HG02588 (cell line): ENCODE measurements at regions not wholly inside any gene's neighbourhood (a gene's known extent, or its start where the extent isn't known, plus 50 kb on each side); places are given as distances from the start of the nearest gene placed in this dataset.
"Not testable (repeated sequence)": the region's sequence is repeated elsewhere in the genome, so short reads cannot be mapped to it uniquely, and the experiment has no call there.

ENCODE experiments used
- ATAC-seq: cut with Tn5 transposase; IDR thresholded peaks from one replicate; pipeline ENCODE4 v1.9.1; 2021; ENCODE audit warnings: mild to moderate bottlenecking, moderate library complexity; ENCODE audit not compliant: unreplicated experiment

DNA sequence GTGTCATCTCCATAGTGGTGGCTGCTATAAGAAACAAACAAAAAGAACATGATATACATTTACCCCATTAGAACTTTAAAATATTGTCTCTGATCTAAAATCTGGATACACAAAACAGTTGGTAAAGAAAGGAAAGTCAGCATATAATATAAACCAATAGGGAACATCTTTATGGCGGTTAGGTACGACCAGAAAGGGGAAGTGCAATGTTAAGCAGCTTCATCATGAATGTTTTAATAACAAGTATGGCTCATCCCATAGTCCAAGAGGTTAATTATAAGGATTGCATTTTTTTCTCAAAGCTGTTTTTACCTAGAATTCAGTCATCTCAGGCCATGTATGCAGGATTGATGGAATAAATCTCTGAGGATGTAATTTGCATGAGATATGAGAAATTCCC, 1869.7 kb downstream of the PCDH7 start:
- no peak for ATAC-seq

DNA sequence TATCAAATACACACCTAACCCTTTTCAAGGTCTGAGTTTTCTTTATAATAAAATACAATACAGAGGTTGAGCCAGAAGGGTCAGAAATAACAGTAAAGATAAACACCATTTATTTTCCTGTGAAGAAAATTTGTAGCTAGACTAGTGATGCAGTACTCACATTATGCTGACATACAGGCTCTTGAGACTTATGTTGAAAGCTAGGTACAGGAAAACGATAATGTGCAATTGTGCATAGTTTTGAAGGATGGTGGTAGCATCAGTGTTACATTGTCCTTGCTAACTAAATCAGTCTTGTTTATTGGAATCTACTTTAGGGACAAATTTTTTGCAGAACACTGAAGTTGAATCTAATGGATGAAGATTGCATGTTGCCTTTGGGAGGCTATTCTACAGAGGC, 1877.2 kb downstream of the PCDH7 start:
- ATAC-seq = no peak

DNA sequence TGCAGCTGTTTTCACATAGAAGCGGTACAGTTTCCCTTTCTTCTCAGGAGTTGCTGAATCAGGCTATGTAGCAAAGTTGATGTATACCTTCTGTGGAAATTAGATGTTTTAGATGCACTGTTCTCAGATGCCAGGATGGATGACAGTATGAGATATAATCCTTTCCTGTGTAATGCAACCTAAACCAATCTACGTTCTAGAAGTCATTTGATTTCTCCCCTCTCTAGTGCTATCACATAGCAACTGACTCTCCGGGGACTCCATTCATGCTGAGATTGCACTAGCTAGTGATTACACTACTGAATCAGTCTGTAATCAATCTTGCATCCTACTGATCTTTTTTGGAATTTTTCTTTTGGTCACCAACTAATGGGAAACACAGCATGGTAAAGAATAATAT, 1881.7 kb downstream of the PCDH7 start:
- ATAC-seq = no peak

DNA sequence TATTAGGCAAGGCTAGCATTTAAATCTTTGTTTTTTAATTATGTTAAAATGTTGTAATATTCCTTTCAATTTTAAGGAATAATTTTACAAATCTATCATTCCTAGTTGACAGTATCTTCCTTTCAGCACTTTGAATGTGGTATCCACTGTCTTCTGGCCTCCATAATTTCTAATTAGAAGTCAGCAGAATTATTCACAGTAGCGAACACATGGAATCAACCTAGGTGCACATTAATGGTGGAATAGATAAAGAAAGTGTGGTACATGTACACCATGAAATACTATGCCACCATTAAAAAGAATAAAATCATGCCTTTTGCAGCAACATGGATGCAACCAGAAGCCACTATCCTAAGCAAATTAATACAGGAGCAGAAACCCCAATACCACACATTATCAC, 1887.8 kb downstream of the PCDH7 start:
- ATAC-seq = no peak

DNA sequence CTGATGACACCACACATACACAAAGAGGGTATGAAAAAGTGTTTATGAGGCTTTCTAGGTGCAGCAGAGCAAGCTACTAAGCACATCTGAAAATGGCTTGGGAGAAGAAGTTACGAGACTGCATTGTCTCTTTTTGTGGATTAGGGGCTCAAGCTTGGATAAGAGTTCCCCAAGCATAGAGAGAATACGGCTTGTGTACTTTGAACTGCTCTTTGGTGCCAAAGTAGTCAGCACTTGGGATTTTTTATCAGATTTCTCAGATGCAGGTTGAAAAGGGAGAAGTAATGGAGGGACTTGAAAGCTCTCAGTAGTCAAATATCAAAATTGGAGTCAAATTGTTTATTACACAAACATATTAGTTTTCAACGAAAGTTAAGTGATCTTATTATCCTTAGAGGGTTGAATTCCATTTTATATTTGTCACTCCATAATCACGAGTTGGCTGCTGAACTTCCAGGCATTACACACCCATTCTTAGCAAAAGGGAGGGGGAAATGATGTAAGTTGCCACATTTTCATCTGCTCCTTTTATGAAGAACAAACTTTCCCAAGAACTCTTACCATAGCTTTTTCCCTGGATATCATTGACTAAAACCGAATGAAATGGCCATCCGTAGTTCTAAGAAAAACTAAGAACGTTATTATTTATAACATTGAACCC, 1904.9 kb downstream of the PCDH7 start:
- ATAC-seq = no peak

DNA sequence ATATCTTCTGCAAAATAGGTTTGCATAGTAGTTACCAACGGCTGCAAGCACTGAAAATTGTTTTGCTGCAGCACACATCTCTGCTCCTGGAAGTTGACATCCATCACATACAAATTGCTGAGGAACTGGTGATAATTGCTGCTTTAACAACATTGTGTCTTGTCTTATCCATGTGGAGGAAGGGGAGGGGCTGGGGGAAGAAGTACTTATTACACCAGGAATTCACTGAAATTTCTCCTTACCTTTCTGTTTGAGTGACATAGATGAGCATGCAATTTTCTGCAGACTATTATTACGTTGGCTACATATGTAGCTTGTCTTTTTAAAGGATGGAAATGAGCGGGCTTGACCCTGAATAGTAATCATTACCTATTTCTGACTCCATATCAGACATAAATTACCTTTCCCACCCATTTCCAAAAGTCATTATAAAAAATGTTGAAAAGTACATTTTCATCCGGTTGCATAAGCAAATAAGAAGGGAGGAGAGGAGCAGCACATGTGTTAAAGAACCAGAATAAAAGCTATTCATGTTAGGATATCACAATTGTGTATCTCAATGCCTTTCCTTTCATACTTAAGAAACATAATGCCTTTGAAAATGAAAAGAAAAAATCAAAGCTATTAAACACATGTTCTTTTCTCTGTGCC, 1905.6 kb downstream of the PCDH7 start:
- ATAC-seq = no peak

DNA sequence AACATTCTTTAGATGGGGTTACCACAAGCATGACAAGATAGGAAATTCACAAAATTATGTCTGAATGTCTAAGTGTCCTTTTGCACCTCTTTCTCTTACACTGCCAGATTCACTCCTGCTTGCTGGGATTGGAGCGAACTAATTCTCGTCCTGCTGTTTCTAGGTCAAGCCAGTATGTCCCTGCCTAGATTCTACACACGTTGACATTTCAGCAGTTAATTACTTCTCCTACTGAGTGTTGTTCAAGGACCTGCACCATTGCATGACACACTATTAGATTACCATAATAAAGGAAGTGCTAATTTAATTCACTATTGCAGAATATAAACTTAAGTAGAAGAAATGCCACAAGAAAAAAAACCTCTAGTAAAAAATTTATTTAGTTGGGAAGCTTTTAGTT, 1911.7 kb downstream of the PCDH7 start:
- no peak for ATAC-seq

DNA sequence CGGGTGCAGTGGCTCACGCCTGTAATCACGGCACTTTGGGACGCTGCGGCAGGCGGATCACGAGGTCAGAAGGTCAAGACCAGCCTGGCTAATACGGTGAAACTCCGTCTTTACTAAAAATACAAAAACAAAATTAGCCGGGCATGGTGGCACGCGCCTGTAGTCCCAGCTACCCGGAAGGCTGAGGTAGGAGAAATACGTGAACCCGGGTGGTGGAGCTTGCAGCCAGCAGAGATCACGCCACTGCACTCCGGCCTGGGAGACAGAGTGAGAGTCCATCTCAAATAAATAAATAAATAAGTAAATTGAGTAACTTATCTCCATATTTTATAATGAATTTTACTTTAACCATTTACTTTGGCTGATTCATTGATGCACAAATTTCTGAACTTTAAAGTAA, 1913.3 kb downstream of the PCDH7 start:
- ATAC-seq = no peak

DNA sequence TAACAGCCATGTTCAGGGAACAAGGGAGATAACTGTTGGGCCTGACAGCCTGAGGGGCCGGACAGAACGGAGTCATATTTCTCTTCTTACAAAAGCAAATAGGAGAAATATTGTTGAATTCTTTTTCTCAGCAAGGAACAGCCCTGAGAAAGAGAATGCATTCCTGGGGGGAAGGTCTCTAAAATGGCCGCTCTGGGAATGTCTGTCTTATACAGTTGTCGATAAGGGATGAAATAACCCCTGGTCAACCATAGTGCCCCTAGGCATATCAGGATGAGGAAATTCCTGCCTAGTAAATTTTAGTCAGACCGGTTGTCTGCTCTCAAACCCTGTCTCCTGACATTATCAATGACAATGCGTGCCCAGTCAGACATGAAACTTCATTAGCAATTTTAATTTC, 1925.5 kb downstream of the PCDH7 start:
- ATAC-seq = no peak

DNA sequence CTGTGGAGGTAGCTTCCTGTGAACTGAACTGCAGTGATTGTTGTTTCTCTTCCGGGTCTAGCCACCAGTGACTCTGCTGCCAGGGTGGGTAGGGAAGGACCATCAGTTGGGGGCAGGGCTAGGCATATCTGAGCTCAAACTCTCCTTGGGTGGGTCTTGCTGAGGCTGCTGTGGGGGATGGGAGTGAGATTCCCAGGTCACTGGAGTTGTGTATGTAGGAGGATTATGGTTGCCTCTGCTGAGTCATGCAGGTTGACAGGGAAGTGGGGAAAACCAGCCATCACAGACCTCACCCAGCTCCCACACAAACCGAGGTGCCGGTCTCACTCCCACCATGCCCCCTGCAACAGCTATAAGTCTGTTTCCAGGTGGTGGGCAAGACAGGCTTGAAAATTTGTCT, 1937.8 kb downstream of the PCDH7 start:
- ATAC-seq = no peak

DNA sequence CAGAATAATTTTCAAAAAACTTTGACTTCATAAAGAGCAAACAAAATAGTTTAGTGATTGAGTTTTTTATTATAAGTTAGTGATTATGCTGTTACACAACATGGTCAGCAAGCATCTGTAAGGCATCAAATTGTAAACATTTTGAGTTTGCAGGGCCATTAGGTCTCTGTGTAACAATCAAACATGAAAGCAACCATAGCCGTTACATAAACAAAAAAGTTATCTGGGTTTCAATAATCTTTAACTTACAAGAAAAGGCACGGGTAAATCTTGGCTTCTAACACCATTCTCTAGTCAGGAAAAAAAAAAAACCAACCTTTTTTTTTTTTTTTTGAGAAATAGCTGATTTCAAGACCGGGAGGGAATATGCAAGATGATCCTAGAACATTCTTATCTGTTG, 1941.1 kb downstream of the PCDH7 start:
- no peak for ATAC-seq

DNA sequence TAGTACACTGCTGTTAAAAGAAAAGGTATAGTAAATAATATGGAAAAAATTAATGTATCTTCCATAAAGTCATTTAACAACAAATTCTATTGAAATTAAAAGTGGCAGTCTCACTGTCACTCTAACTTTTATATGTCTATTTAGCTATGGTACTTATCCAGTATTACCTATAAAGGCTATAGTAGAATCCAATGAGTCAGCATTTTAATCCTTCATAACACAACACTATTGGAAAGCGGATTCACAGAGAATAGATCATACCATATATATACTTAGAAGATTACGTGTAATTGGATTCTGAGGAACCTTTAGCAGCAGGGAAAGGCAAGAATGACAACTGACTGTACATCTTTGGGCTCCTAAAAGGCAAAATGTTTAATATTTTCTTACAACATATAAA, 1942.6 kb downstream of the PCDH7 start:
- no peak for ATAC-seq

DNA sequence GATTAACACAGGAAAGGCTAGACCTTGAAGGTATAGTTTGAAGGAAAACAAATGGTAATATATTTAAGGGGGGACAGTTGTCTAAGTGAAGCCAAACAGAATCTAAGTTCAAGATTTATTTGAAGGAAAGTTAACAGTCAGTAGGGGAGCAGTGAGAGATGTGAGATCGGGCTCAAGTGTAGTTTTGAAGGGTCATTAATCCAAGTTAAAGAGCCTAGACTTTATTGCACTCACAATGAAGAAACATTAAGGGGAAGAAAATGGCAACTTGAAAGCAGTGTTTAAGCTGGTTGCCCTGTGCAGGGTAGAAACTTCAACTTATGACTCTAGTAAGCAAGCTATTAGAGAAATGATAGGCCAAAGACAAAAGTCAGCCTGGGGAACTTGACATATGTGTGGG, 1952.2 kb downstream of the PCDH7 start:
- ATAC-seq = no peak

DNA sequence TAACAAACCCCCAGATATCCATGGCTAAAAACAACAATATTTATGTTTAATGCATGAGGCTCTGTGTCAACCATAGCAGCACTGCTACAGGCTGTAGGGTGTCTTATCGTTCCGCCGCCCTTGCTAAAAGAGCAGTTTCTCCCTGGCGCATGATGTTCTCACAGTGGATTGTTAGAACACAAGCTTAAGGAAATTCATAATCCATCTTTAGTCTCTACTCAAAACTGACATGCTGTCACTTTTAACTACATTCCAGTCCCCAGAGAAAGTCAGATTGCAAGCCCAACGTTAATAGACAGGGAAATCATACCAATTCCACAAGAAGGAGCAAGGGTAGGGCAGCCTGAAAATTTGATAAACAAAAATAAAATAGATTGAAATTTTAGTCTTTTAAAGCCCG, 1960.8 kb downstream of the PCDH7 start:
- ATAC-seq = no peak

DNA sequence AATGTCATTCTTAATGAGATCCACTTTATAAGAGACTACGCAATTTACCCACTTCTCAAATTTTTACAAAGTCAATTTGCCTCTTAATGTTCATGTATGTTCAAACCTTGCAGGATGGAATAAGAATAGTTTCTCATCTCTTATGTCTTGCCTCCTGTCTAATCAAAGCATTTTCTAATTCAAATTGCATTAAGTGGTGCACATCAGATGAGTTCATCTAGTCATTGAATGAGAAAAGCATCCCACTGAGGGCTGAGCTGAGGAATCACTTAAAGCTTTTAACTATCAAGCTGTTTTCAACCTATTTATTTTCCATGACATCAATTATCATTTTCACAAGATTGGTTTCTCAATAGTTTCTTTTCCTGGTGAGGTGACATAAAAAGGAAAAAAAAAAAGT, 1964.0 kb downstream of the PCDH7 start:
- no peak for ATAC-seq

DNA sequence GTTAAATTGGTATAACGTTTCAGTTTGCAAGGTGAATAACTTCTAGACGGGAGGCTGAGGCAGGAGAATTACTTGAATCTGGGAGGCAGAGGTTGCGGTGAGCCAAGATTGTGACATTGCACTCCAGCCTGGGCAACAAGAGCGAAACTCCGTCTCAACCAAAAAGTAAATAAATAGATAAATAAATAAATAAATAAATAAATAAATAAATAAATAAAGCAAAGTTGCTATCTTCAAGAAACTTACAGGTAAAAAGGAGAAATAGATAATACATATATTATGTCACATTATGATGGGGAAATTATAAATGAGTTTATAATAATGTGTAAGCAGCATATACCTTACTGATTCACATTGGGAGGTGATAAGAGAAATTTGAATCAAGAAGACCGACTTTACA, 1966.0 kb downstream of the PCDH7 start:
- no peak for ATAC-seq

DNA sequence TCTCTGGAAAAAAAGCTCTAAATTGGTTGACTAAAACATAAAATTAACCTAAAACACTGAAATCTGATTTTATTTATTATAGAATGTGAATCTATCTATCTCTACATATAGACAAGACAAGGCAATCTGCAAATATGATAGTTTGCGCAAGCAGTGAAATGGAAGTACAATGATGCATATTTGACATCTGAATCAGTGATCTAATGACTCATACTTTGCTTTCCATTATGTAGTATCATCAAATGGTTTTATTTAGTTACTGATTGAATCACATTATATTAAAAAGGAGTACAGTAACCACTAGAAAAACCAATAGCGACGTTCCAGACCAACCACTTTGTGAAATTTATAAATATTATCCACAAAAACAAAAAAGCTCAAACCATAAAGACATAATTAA, 1969.3 kb downstream of the PCDH7 start:
- ATAC-seq = no peak

DNA sequence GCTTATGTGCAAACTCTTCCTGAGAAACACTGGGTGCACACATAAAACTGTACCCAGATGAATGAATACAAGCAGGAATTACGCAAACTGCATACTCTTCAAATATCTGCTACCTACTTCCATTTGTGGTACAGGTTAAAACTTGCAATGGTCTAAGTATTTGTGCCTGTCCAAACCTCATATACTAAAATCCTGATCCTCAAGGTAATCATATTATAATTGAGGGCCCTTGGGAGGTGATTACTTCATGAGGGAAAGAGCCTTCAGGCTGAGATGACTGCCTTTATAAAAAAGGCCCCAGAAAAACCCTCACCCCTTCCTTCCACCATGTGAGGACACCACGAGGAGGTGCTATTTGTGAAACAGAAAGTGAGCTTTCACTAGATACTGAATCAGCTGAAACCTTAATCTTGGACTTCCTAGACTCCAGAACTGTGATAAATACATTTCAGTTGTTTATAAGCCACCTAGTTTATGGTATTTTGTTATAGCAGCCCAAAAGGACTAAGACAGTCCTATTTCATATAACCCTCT, 1977.2 kb downstream of the PCDH7 start:
- ATAC-seq = no peak

DNA sequence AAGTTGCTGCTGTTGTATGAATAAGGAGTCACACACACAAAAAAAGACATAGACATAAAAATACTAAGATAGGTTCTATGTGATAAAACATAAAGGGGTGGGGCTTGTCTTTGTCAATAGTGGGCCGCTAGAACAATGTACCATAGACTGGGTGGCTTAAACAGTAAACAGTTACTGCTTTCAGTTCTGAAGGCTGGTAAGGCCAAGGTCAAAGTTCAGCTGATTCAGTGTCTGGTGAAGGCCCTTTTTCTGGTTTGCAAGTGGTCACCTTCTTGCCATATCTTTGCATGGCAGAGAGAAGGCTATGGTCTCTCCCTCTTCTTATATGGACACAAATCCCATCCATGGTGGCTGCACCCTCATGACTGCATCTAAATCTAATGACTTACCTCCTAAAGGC, 1980.7 kb downstream of the PCDH7 start:
- ATAC-seq = no peak

DNA sequence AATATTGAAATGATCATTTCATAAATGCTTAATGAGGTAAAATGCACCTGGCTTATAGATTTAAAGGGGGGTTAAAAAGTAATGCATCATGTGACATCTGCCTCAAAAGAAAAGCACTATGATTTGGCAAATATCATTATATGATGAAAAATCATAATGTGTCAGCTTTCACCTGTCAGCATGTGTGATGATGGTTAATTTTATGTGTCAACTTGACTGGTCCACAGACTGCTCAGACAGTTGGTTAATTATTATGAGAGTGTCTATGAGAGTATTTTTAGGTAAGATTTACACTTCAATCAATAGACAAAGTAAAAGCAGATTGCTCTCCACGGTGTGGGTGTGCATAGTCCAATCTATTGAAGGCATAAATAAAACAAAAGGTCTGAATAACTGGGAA, 1986.7 kb downstream of the PCDH7 start:
- ATAC-seq = no peak

DNA sequence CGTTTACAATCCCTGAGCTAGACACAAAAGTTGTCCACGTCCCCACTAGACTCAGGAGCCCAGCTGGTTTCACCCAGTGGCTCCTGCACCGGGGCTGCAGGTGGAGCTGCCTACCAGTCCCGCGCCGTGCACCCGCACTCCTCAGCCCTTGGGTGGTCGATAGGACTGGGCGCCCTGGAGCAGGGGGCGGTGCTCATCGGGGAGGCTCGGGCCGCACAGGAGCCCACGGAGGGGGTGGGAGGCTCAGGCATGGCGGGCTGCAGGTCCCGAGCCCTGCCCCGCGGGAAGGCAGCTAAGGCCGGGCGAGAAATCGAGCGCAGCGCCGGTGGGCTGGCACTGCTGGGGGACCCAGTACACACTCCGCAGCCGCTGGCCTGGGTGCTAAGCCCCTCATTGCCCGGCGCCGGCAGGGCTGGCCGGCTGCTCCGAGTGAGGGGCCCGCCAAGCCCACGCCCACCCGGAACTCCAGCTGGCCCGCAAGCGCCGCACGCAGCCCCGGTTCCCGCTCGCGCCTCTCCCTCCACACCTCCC, 1996.0 kb downstream of the PCDH7 start:
- not testable (repeated sequence) for ATAC-seq

DNA sequence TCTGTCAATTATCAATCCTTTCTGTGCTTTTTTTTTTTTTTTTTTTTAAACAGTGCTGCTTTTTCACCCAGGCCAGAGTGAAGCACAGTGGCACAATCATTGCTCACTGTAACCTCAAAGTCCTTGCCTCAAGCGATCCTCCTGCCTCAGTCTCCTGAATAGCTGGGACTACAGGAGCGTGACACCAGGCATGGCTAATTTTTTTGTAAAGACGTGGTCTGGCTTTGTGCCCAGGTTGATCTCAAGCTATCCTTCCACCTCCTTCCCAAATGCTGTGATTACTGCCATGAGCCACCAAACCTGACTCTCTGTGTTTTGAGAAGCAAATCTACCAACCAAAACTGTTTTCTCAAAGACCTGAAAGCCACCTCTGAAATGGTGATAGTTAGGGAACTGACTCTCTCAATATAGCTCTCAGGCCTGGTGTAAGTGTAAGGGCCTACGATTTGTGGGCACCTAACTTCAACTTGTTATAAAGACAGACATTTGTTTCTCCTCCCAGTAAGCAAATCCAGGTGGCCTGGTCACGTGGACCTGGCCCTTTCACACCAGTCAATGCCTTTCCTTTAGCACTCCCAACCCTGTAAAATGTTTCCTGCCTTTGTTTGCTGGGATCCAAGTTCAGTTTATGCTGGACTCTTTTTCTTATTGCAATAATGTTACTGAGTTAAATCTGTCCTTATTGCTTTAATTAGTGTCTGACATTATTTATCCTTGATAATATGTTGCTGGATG, 2015.9 kb downstream of the PCDH7 start:
- ATAC-seq = no peak
